ENCODE measurements at regions not wholly inside any gene's neighbourhood (a gene's known extent, or its start where the extent isn't known, plus 50 kb on each side); places are given as distances from the start of the nearest gene placed in this dataset.
A peak's percentile ranks its signal among the peaks of the same experiment; 100 is the strongest.

- TF ChIP-seq CTCF (IDR thresholded peaks at IDR 0.05) (peak; percentile 39 to 75 (median 62)), POLR2A (IDR thresholded peaks at IDR 0.05) (no peak)
These were observed 1242.3 kb upstream of the WWC1 start for GRCh38 chr5:167049043-167049663.

All from thyroid gland (tissue), 4 donors.